ENCODE measurements at regions not wholly inside any gene's neighbourhood (a gene's known extent, or its start where the extent isn't known, plus 50 kb on each side); places are given as distances from the start of the nearest gene placed in this dataset.
"Not testable (repeated sequence)": the region's sequence is repeated elsewhere in the genome, so short reads cannot be mapped to it uniquely, and the experiment has no call there.

DNA sequence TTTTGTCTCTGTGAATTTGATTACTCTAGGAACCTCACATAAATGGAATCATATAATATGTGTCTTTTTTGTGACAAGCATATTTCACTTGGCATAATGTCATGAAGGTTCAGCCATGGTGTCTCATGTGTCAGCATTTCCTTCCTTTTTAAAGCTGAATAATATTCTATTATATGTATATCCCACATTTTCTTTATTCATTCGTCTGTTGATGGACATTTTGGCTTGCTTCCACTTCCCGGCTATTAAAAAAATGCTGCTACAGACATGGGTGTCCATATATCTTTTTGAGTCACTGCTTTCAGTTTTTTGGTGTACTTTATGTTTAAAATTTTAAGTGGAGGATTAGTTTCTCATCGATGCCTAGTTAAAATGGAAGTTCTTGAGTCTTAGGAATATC is 59.8 kb upstream of the C5orf63 start:
- DNase-seq (ENCODE audit: low read depth in 2 of 2): no peak

DNA sequence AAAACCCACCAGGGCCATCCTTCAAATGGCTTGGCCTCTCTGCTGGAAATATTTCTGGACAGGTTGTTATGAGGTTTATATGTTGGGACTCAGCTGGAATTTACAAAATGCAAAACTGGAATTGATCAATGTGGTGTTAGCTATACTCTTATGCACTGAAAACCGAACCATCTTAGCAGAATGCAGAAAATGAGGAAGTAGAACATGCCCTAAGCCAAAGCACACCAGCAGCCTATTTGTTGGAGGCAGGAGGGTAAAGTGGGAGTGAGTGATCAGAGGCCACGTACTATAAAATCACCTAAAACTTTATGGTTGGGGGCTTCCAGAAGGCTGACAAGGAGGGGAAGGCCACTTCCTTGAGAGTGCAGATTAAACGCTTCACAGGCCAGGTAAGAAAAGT is 63.6 kb upstream of the C5orf63 start:
- no peak for DNase-seq (ENCODE audit: low read depth in 2 of 2)

DNA sequence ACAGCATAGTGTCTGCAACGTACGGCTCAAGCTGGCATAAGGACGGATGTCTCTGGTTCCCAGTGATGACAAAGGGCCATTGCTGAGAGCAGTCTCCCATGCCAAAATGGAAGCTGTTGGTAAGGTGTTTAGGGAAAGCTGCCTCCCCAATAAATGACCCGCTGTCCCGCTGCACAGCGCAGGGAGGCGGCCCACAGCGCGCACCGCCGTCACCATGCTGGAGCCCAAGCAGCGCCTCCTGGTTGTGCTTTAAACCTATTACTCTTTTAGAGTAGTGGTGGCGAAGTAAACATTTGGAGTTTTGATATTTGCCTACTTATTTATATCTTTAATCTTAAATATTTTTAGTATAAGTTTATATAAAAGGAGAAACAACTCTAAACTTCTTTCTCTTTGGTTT is 70.4 kb upstream of the C5orf63 start:
- no peak for DNase-seq (ENCODE audit: low read depth in 2 of 2)

DNA sequence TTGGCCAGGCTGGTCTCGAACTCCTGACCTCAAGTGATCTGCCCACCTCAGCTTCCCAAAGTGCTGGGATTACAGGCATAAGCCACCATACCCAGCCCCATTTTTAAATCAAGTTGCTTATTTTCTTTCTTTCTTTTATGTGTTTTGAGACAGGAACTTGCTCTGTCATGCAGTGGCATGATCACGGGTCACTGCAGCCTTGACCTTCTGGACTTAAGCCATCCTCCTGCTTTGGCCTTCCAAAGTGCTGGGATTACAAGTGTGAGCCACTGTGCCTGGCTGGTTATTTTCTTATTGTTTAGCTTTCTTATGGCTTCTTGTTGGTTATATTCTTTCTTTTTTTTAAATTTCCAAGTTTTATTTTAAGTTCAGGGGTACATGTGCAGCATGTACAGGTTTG is 79.7 kb upstream of the C5orf63 start:
- no peak for DNase-seq (ENCODE audit: low read depth in 2 of 2)

GRCh38 chr5:127153521-127153920 is 80.2 kb upstream of the C5orf63 start:
- no peak for DNase-seq (ENCODE audit: low read depth in 2 of 2)

DNA sequence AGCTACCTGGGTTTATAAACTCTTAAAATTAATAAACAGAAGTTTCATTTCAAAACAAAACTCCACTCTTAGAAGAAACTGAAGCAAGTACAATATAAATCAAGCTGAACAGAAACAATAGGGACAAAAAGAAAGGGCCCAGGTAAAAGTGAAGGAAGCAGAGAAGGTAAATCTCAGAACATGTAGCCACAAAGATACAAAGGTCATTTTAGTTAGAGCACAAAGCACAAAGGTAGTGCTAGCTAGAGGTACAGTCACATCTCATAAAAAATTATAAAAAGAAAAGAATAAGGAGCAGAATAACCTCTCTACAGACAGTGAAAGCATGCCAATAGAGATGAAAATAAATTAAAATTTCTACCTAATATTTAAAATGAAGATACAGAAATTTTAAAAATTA is 90.4 kb upstream of the C5orf63 start:
- DNase-seq (ENCODE audit: low read depth in 2 of 2): no peak

DNA sequence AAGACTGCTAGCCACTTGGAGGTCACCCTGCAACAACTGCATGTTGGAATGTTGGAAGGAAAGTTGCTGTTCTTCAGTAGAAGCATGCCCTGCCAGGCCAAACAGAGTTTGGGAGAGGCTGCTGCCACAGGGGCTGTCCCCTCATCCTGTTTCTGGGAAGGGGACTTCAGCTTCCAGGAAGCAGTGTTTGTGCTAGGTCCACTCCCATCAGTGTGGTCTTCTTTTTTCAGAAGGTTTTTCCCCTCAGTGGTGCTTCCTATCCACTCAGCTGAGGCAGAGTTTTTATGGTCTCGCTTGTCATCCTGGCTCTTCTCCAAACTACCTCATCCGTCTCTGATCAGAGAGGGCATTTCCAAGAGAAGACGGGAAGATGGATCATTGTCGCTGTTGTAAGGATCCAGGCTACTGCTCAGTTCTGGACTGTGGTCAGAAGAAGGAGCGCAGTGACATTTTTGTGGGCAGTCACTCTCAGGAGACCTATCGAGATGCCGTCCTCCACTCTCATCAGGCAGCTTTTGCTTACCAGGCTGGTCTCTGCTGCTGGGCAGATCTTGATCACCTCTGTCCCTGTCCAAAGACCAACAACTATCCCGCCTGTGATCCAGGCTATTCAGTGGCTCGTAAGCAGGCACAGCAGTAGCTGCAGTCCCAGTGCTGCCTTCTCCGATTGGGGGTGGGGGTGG is 97.8 kb upstream of the C5orf63 start:
- no peak for DNase-seq (ENCODE audit: low read depth in 2 of 2)

DNA sequence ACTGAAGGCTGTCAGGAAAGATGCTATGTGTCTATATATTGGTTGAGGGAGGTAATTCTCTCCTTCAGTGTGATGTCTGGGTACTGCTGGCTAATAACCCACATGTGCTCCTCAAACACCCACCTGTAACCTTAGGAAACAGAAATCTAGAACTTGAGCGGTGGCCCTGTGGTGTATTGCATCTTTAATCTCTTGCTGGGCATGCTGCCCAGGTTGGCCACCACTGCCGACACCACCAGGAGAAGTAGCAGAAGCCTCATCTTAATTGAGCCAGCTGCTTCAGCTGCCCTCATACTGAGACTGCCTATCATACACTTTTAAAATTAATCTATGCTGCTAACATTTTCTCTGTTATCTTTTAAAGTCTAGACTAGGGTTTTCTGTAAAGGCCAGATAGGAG is 103.5 kb upstream of the C5orf63 start:
- no peak for DNase-seq (ENCODE audit: low read depth in 2 of 2)

DNA sequence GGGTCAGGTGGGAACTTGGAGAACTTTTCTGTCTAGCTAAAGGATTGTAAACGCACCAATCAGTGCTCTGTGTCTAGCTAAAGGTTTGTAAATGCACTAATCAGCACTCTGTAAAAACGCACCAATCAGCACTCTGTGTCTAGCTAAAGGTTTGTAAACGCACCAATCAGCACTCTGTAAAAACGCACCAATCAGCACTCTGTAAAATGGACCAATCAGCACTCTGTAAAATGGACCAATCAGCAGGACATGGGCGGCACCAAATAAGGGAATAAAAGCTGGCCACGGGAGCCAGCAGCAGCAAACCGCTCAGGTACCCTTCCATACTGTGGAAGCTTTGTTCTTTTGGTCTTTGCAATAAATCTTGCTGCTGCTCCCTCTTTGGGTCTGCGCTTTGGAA is 108.0 kb upstream of the MEGF10 start:
- not testable (repeated sequence) for DNase-seq (ENCODE audit: low read depth in 2 of 2)

DNA sequence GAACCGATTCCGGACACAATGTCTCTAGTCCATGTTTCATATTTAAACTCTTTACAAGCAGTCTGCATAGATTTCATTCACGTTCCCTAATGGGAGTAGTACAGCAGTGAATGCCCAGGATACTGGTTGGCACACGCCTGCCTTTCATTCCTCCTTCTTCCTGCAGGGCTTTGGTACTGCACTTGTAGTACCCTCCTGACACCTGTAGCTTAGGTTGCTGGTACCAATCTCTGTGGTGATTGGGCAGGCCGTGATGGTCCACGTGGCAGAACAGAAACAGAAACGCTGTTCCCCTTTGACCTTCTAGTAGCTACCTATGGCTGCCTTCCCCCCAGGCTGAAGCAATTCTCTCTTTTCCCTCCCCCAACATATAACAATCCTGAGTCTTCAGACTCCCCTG is 107.3 kb upstream of the MEGF10 start:
- DNase-seq (ENCODE audit: low read depth in 2 of 2): no peak

DNA sequence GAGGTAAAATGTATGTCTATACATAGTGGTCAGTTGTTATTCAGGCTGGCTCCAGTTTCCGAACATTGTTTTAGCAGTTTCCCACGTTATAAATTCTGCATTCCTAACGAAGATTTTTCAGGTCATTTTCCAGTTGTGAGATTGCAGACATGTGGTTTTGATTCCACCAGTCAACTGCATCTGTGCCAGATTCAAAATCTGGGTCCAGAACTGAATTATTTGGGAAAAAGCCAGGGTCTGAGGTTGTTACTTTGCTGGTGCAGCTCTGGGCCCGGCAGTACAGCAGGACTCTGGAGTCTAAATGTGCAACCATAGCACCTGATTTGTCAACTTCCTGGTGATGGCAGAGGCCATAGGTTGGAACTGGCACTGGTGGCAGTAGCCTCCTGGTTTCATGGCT is 105.7 kb upstream of the MEGF10 start:
- no peak for DNase-seq (ENCODE audit: low read depth in 2 of 2)

- DNase-seq (ENCODE audit: low read depth in 2 of 2): no peak
Measured at GRCh38 chr5:127186657-127187056, 103.9 kb upstream of the MEGF10 start.

DNA sequence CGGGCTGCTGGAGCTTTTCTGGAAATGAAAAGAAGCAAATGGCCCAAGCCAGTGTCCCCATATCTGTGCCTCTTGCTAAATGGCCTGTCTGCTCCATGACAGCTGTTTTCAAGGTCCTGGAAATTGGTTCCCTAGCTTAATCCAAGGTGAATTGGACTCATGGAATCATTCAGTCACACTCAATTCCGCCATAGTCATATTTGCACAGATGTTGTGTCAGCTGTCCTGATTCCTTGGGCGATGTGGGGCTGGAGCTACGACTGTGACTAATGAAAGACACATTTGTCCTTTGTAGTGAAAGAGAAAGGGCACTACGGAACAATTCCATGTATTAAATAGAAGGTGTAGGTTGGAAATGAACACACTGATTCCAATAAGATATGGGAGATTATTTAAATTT is 102.9 kb upstream of the MEGF10 start:
- DNase-seq (ENCODE audit: low read depth in 2 of 2): no peak

- no peak for DNase-seq (ENCODE audit: low read depth in 2 of 2)
Measured at GRCh38 chr5:127192150-127192549, 98.4 kb upstream of the MEGF10 start.

DNA sequence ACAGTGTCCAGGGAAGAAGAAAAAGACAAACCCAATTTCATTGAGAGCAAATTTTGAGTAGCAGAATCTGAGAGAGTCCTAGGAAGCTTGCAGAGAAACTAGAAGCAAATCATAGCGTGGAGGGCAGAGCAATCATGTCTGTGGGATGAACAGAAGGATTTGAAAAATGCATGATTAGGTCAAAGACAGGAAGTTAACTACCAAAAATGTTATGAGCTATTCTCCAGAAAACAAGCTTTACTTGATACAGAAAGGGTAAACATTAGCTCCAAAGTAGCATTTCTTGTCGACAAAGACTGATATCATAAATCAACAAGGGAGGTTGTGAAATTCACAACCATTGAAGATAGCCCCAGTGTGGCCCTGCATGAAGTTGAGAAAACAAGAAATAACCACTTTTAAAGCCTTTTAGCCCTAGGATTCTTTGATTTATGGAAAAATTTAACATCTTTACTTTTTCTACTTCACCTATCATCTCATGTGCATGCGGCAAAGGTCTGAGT is 97.7 kb upstream of the MEGF10 start:
- no peak for DNase-seq (ENCODE audit: low read depth in 2 of 2)

DNA sequence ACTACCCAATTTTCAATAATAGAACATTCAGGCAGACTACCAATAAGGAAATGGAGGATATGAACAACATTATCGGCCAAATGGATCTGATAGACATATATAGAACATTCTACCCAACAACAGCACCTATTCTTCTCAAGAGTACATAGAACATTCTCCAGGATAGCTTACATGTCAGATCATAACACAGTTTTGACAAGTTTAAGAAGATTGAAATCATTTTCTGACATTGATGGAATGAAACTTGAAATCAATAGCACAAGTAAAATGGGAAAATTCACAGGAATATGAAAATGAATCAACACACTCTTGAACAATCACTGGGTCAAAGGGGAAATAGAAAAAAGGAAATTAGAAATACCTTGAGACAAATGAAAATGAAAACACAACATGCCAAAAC is 94.6 kb upstream of the MEGF10 start:
- no peak for DNase-seq (ENCODE audit: low read depth in 2 of 2)

DNA sequence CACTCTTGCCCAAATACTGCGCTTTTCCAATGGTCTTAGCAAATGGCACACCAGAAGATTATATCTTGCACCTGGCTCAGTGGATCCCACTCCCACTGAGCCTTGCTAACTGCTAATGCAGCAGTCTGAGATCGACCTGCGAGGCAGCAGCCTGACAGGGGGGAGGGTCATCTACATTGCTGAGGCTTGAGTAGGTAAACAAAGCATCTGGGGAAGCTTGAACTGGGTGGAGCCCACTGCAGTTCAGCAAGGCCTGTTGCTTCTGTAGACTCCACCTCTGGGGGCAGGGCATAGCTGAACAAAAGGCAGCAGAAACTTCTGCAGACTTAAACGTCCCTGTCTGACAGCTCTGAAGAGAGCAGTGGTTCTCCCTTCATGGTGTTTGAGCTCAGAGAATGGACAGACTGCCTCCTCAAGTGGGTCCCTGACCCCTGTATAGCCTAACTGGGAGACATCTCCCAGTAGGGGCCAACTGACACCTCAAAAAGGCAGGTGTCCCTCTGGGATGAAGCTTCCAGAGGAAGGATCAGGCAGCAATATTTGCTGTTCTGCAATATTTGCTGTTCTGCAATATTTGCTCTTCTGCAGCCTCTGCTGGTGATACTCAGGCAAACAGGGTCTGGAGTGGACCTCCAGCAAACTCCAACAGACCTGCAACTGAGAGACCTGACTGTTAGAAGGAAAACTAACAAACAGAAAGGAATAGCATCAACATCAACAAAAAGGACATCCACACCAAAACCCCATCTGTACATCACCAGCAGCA is 93.0 kb upstream of the MEGF10 start:
- not testable (repeated sequence) for DNase-seq (ENCODE audit: low read depth in 2 of 2)

GRCh38 chr5:127202738-127203137 is 87.9 kb upstream of the MEGF10 start:
- DNase-seq (ENCODE audit: low read depth in 2 of 2): not testable (repeated sequence)

- DNase-seq (ENCODE audit: low read depth in 2 of 2): no peak
Measured at GRCh38 chr5:127203818-127204217, 86.8 kb upstream of the MEGF10 start.

GRCh38 chr5:127205147-127205546 is 85.4 kb upstream of the MEGF10 start:
- no peak for DNase-seq (ENCODE audit: low read depth in 2 of 2)

GRCh38 chr5:127206320-127207113 is 84.1 kb upstream of the MEGF10 start:
- no peak for DNase-seq (ENCODE audit: low read depth in 2 of 2)

GRCh38 chr5:127210042-127210441 is 80.6 kb upstream of the MEGF10 start:
- no peak for DNase-seq (ENCODE audit: low read depth in 2 of 2)

GRCh38 chr5:127213231-127213630 is 77.4 kb upstream of the MEGF10 start:
- DNase-seq (ENCODE audit: low read depth in 2 of 2): no peak
